ENCODE measurements at regions not wholly inside any gene's neighbourhood (a gene's known extent, or its start where the extent isn't known, plus 50 kb on each side); places are given as distances from the start of the nearest gene placed in this dataset.
"Not testable (repeated sequence)": the region's sequence is repeated elsewhere in the genome, so short reads cannot be mapped to it uniquely, and the experiment has no call there.

DNA sequence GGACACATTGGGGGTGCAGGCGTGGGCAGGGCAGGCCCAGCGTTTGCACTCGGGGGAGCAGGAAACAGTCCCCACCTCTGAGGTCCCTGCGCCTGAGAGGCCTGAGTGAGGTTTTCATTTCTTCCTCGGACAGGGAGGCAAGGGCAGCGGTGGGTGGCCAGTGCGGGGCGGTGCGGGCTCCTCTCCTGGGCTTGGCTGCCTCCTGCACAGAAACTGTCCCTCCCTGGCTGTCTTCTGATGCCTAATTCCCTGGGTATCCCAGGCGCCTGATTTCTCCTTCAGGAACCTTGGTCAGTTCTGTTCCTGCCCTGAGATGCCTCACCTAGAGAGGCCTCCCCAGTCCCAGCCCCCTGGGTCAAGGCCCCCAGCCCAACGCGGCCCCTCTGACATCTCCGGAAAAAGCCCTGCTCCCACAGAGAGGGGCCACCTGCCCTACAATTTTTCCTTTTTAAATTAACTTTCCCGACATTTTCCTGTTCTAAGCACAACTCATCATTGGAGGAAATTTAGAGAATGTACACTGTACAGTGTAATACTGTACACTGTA lies 260.3 kb downstream of the ADGRD1 start:
- DNase-seq (ENCODE audit: low spot score), result no peak

GRCh38 chr12:131214936-131215335 lies 261.2 kb downstream of the ADGRD1 start:
- DNase-seq (ENCODE audit: low spot score), result not testable (repeated sequence)

GRCh38 chr12:131216587-131216986 lies 262.9 kb downstream of the ADGRD1 start:
- DNase-seq (ENCODE audit: low spot score), result not testable (repeated sequence)

DNA sequence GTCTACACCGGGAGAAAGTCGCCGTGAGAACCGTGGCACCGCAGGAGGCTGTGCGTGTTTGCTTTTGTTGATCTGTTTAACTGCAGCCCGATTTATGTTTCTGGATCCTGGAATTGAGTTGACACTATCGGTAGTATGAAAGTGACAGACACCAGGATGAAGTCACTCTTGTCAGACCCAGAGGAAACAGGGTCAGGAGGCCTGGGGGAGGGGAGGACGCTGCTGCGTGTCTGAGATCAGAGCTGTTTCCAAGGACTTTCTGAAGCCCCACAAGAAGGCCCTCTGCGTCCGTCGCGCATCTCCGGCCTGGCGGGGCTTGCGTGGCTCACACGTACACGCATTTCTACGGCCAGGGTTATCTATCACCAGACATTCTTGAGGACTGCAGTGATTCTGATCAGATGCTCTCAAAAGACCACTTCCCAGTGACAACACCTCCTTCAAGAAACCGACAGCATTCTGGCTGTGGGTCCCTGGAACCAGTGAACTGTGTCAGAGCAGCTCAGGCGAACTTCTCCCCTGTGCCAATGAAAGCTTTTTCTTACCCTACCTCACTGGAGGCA lies 263.4 kb downstream of the ADGRD1 start:
- DNase-seq (ENCODE audit: low spot score), result no peak

GRCh38 chr12:131218026-131218922 lies 264.6 kb downstream of the ADGRD1 start:
- no peak for DNase-seq (ENCODE audit: low spot score)

DNA sequence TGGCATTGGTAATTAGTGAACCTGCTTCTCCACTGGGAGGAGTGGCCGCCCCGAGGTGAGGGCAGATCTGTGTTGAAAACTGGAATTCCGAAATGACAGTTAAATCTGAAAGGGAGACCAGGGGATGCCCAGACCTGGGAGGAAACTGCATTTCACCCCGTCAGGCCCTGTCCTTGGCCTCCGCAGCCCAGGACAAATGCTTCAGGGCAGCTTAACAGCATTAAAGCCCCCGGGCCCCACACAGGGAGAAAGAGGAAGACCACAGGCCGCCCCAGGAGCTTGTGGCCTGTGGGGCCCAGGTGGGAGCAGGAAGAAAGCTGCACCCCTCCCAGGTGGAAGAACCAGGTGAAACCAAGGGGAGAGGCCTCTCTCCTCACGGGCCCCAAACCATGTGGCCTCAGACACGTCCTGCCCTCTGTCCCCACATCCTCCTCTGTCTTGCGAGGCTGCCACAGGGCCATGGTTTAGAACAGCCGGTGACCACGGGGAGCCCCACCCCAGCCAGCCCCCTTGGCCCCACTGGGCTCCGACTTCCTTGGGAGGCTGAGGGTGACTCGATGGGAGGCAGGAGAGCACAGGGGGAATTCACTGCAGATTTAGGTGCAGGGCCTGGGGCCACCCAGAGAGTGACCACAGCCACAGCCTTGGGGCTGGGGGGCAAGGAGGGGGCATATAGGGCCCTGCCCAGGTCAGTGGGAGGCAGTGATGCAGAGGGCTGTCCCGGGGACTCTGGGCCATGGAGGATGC lies 265.4 kb downstream of the ADGRD1 start:
- no peak for DNase-seq (ENCODE audit: low spot score)

- no peak for DNase-seq (ENCODE audit: low spot score)
Measured at GRCh38 chr12:131219670-131220330, 266.1 kb downstream of the ADGRD1 start.

- no peak for DNase-seq (ENCODE audit: low spot score)
Measured at GRCh38 chr12:131220331-131220685, 266.6 kb downstream of the ADGRD1 start.

DNA sequence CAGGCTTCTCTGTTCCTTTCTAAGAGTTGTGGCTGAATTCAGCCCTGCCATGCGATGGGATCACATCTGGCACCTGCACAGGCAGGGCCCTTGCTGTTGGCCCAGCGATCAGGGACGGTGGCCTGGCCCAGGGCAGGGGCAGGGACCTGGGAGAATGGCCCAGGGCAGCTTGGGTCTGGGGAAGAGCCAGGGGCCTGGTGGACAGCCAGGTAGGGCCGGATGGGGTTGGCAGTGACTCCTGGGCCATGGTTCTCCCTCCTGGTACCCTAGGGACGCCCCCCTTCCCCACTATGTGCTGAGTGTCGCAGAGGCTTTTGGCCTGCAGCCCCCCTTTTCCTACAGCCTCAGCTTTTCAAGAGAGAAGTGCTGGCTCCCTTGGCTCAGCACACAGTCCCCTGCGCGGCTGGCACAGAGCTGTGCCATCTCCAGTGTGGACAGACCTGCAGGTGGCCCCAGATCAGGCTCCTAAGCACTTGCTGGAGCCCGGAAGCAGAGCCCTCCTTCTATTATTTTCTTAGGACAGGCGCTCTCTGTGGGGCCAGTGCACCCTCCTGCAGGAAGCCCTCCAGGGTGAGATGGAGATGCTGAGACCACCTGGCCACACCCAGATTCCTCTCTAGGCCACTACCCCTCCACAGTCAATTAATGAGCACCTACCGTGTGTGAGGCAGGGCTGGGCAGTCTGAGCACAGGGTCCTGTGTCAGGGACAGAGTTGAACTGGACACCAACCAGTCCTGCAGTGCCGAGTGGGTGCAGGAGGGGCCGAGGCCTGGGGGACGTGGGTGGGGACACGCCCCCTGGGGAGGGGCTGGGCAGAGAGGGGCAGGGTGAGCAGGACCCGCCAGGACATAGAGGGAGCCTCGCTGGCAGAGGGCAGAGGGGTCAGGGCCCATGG lies 267.6 kb downstream of the ADGRD1 start:
- no peak for DNase-seq (ENCODE audit: low spot score)

GRCh38 chr12:131221957-131222328 lies 268.2 kb downstream of the ADGRD1 start:
- DNase-seq (ENCODE audit: low spot score), result no peak

GRCh38 chr12:131222329-131223139 lies 268.8 kb downstream of the ADGRD1 start:
- DNase-seq (ENCODE audit: low spot score), result no peak

DNA sequence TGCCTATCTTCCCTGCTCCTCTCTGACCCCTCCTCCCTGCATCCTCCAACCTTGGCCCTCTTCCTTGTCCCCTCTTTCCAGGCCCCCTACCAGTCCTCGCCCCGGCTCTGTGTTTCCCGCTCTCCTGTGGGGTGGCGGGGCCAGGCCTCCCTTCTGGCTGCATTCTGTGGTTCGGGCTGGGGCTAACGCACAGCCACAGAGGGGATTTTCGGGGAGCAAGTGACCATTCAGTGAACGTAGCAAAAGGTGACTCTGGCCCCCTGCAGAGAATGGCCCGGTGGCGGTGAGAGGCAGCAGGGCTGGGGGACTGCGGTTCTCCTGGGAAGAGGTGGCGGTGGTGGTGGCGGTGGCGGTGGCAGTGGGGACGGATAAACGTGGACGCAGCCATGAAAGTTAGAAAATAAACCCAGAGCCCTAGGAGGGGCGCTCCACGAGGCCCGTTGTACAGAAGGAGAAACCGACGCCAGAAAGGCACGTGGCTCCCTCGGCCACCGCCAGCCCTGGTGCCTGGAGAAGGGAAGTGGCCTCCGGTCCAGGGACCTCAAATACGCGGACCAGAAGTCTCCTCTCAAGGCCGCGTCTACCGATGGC lies 269.6 kb downstream of the ADGRD1 start:
- no peak for DNase-seq (ENCODE audit: low spot score)

DNA sequence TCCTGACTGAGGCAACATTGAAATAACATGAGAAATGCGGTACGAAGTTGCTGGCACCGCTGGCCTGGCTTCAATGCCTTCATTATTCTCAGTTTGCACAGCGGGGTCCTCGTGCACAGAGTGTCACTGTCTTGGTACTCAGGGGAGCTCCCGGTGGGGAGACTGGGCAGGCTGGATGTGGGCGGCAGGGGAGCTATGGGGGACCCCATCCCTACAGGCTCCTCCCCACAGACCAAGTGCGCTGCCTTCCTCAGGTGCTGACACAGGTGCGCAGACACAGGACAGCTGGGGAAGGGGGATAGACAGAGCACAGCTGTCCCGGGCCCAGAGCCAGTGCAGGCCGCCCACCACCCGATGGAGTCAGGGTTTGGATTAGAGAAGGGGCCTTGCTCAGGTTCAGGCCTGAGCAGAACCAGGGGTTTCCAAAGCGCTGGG lies 270.1 kb downstream of the ADGRD1 start:
- no peak for DNase-seq (ENCODE audit: low spot score)

DNA sequence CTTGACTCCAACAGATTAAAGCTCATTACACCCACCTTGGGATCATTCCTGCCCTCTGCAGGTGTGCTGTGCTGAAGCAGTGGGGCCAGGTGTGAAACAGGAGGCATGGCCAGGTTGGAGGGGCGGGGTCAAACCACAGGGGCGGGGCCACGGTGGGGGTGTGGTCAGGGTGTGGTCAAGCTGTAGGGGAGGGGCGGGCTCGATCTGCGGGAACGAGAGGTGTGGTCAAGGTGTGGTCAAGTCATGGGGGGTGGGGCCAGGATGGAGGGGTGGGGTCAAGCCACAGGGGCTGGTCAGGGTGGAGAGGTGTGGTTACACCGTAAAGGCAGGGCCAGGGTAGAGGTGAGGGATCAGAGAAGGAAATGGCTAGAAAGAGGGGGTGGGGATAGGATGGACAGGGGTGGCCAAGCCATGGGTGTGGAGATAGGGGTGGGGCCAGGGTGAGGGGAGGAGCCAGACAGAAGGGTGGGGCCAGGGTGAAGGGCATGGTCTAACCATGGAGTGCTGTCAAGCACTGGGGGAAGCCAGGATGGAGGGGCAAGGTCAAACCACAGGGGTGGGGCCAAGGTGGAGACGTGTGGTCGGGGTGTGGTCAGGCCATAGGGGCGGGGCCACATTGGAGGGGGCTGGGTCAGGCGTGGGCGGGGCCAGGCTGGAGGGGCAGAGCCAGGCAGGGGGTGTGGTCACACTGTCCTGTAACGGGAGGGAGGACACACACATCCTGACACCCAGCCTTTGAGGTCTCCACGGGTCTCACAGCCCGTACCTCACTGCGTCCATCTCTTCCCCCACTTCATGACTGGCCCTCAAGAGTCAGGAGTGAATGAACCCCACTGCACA lies 270.7 kb downstream of the ADGRD1 start:
- DNase-seq (ENCODE audit: low spot score), result not testable (repeated sequence)

GRCh38 chr12:131225066-131225380 lies 271.3 kb downstream of the ADGRD1 start:
- not testable (repeated sequence) for DNase-seq (ENCODE audit: low spot score)

GRCh38 chr12:131226345-131227265 lies 272.9 kb downstream of the ADGRD1 start:
- DNase-seq (ENCODE audit: low spot score), result no peak

DNA sequence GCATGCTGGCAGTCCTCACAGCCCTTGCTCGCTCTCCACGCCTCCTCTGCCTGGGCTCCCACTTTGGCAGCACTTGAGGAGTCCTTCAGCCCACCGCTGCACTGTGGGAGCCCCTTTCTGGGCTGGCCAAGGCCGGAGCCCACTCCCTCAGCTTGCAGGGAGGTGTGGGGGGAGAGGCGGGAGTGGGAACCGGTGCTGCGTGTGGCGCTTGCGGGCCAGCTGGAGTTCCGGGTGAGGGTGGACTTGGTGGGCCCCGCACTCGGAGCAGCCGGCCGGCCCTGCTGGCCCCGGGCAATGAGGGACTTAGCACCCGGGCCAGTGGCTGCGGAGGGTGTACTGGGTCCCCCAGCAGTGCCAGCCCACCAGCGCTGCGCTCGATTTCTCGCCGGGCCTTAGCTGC lies 273.9 kb downstream of the ADGRD1 start:
- DNase-seq (ENCODE audit: low spot score), result not testable (repeated sequence)

- DNase-seq (ENCODE audit: low spot score), result not testable (repeated sequence)
Measured at GRCh38 chr12:131229079-131229425, 275.3 kb downstream of the ADGRD1 start.
